ENCODE measurements at regions not wholly inside any gene's neighbourhood (a gene's known extent, or its start where the extent isn't known, plus 50 kb on each side); places are given as distances from the start of the nearest gene placed in this dataset.

DNA sequence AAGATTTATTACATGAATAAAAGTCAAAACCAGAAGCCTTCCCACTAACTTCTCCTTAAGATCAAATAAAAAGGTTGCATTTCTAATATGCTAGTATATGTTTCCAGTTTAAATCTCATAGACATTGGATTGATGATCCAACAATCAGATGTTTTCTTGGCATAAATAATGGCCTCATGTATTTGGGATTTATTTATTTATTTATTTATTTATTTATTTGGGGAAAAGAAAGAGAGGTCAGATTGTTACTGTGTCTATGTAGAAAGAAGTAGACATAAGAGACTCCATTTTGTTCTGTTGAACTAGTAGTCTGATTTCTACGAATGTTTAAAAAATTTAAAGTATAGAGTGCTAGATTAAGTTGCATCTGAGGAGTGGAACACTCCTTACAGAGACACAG is 422.4 kb downstream of the ADGRL2 start:
- TF ChIP-seq, protein P1, sequence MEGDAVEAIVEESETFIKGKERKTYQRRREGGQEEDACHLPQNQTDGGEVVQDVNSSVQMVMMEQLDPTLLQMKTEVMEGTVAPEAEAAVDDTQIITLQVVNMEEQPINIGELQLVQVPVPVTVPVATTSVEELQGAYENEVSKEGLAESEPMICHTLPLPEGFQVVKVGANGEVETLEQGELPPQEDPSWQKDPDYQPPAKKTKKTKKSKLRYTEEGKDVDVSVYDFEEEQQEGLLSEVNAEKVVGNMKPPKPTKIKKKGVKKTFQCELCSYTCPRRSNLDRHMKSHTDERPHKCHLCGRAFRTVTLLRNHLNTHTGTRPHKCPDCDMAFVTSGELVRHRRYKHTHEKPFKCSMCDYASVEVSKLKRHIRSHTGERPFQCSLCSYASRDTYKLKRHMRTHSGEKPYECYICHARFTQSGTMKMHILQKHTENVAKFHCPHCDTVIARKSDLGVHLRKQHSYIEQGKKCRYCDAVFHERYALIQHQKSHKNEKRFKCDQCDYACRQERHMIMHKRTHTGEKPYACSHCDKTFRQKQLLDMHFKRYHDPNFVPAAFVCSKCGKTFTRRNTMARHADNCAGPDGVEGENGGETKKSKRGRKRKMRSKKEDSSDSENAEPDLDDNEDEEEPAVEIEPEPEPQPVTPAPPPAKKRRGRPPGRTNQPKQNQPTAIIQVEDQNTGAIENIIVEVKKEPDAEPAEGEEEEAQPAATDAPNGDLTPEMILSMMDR (IDR thresholded peaks at IDR 0.05), result no peak
- Histone ChIP-seq H3K9me3 (no peaks in the 10 kb centered on the region), H3K27ac (no peak overlapping the region), H3K36me3 (no peaks in the 10 kb centered on the region), H3K4me1 (ENCODE audit: control insufficient read depth in 1 of 2, low read depth in 2 of 2) (peaks cover 20 to 33% of the 10 kb centered on the region in 2 donors), H3K4me3 (no peak overlapping the region), H3K27me3 (replicated peaks; ENCODE audit: insufficient read depth) (no peaks in the 10 kb centered on the region)
- ATAC-seq (ENCODE audit: insufficient number of reproducible peaks, low FRiP score, low read depth) (no peak), DNase-seq (ENCODE audit: low spot score) (no peak)

DNA sequence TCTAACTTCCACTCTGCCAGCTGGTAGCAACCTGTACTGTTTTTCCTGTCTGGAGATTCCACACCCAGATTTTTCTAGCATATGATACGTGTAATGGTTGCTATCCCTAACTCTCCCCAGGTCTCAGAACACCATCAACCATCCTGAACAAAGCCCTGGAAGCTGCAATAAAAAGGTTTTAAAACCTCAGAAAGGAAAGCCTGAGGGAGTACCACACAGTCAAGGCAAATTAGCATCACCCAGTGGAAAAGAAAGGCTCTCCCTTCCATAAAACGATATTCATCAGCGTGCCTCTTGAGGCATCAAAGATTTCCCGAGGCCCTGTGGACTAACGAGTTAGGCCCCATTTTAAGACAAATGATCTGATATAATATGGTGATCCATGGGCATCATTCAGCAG is 421.0 kb downstream of the ADGRL2 start:
- H3K4me3 ChIP-seq, result no peak overlapping the region
- H3K4me1 ChIP-seq (ENCODE audit: control insufficient read depth in 1 of 2, low read depth in 2 of 2), result peaks cover 10 to 20% of the 10 kb centered on the region in 2 donors
- H3K27me3 ChIP-seq (replicated peaks; ENCODE audit: insufficient read depth), result no peaks in the 10 kb centered on the region
- DNase-seq (ENCODE audit: low spot score), result no peak
- TF ChIP-seq, protein P1 (IDR thresholded peaks at IDR 0.05), result no peak
- ATAC-seq (ENCODE audit: insufficient number of reproducible peaks, low FRiP score, low read depth), result no peak
- H3K36me3 ChIP-seq, result no peaks in the 10 kb centered on the region
- no peak overlapping the region for H3K27ac ChIP-seq
- H3K9me3 ChIP-seq, result no peaks in the 10 kb centered on the region

DNA sequence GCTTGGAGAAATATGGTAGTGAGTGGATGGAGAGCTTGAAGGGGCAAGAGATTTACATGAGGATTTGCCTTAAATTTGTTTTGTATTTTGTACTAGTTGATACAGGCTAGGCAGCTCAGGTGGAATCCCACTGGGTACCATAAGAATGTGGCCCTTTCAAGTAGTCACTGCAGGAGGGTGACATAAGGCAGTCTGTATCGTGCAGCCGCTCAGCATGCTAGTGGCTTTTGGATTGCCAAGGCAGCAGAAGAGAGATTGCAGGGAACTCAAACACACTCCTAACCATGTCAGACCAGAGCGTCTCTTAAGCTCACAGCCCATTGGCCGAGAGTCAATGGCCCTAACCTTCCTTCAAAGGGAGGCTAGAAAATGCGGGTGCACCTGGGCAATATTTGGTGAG is 420.0 kb downstream of the ADGRL2 start:
- no peak for DNase-seq (ENCODE audit: low spot score)
- Histone ChIP-seq H3K27me3 (replicated peaks; ENCODE audit: insufficient read depth) (no peaks in the 10 kb centered on the region), H3K4me1 (ENCODE audit: control insufficient read depth in 1 of 2, low read depth in 2 of 2) (peaks cover under 1 to 11% of the 10 kb centered on the region in 2 donors), H3K27ac (no peak overlapping the region), H3K4me3 (no peak overlapping the region), H3K36me3 (no peaks in the 10 kb centered on the region), H3K9me3 (no peaks in the 10 kb centered on the region)
- ATAC-seq (ENCODE audit: insufficient number of reproducible peaks, low FRiP score, low read depth), result no peak
- TF ChIP-seq, protein P1 (IDR thresholded peaks at IDR 0.05), result no peak

DNA sequence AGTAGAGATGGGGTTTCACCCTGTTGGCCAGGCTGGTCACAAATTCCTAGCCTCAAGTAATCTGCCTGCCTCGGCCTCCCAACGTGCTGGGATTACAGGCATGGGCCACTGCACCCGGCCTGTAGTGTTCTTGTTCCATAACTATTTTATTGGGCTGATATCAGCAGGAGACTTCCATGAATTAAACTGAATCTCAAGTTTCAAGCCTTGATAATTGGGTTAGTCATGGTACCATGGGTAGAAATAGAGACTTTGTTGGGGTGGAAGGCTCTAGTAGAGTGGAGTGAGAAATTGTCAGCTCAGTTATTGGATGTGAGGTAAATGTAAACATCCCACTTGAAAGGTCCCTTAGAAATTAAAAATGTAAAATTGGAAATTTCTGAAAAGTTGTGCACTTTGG is 419.1 kb downstream of the ADGRL2 start:
- Histone ChIP-seq H3K36me3 (no peaks in the 10 kb centered on the region), H3K27ac (no peak overlapping the region), H3K27me3 (replicated peaks; ENCODE audit: insufficient read depth) (no peaks in the 10 kb centered on the region), H3K4me3 (no peak overlapping the region), H3K9me3 (no peaks in the 10 kb centered on the region), H3K4me1 (ENCODE audit: control insufficient read depth in 1 of 2, low read depth in 2 of 2) (peaks cover 0 to 2% of the 10 kb centered on the region in 2 donors)
- TF ChIP-seq, protein P1 (IDR thresholded peaks at IDR 0.05), result no peak
- DNase-seq (ENCODE audit: low spot score) (no peak), ATAC-seq (ENCODE audit: insufficient number of reproducible peaks, low FRiP score, low read depth) (no peak)

DNA sequence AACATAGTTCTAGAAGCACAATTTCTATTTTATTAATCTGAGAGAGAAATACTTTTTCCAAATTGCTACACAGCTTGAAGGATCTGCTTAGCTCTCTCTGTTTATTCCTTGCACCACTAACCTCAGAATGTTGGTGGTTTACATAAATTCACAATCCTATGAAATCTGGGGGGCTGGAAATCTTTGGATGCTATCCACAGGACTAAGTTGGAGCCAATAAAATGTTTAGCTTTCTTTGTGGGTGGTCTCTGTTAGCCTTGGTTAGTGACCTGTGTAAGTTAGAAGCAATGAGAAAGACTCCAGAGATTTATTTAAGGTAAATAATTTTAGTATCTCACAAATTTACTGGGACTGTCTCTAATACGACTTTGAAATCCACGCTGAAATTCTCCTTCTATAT is 418.1 kb downstream of the ADGRL2 start:
- ATAC-seq (ENCODE audit: insufficient number of reproducible peaks, low FRiP score, low read depth) (no peak), DNase-seq (ENCODE audit: low spot score) (no peak)
- no peak overlapping the region for H3K27ac ChIP-seq
- TF ChIP-seq, protein P1 (IDR thresholded peaks at IDR 0.05), result no peak
- no peaks in the 10 kb centered on the region for H3K36me3 ChIP-seq
- H3K4me1 ChIP-seq (ENCODE audit: control insufficient read depth in 1 of 2, low read depth in 2 of 2), result peaks cover 0 to 6% of the 10 kb centered on the region in 2 donors
- H3K4me3 ChIP-seq, result no peak overlapping the region
- H3K9me3 ChIP-seq, result no peaks in the 10 kb centered on the region
- no peaks in the 10 kb centered on the region for H3K27me3 ChIP-seq (replicated peaks; ENCODE audit: insufficient read depth)

Measured in thoracic aorta (tissue), 2 donors.